Ovary (tissue), 7 donors: ENCODE measurements at regions not wholly inside any gene's neighbourhood (a gene's known extent, or its start where the extent isn't known, plus 50 kb on each side); places are given as distances from the start of the nearest gene placed in this dataset.

Experiments
- DNase-seq, 5 donors: peaks; one replicate each; pipeline ENCODE4 v3.0.0-alpha.2; 2019 to 2020
- H3K27ac ChIP-seq, 2 donors: fragments of 200-600 bp; one replicate each; pipeline versions ENCODE4 v1.5.1 to v1.8.0; 2019 to 2022
- H3K27me3 ChIP-seq: fragments of 200-600 bp; one replicate; pipeline ENCODE4 v1.8.0; 2022
- H3K36me3 ChIP-seq: fragments of 200-600 bp; sonication (generic); one replicate; pipeline ENCODE4 v1.5.1; 2019
- H3K4me1 ChIP-seq: one replicate; pipeline ENCODE4 v1.8.1; 2013; ENCODE audit warnings: mild to moderate bottlenecking, moderate library complexity; ENCODE audit not compliant: insufficient read depth
- H3K4me3 ChIP-seq: fragments of 200-600 bp; sonication (generic); one replicate; pipeline ENCODE4 v1.5.1; 2017
- H3K9me3 ChIP-seq, 2 donors: fragments of 200-600 bp in 1 of 2; sonication (generic) in 1 of 2; one replicate each; pipeline versions ENCODE4 v1.5.1 to v1.8.1; 2013 to 2019; ENCODE audit warnings: mild to moderate bottlenecking in 1 of 2, moderate library complexity in 1 of 2
- CTCF ChIP-seq, 3 donors: fragments of 450-650 bp in 2 of 3; fragments of 200-600 bp in 1 of 3; IDR thresholded peaks; one replicate each; pipeline versions ENCODE4 v1.5.1 to v1.8.0; 2016 to 2022; ENCODE audit warnings: antibody characterized with exemption in 3 of 3, mild to moderate bottlenecking in 1 of 3
- EP300 ChIP-seq: sonication (generic); formaldehyde crosslinking; IDR thresholded peaks from one replicate; pipeline ENCODE4 v1.6.1; 2017; ENCODE audit warnings: antibody characterized with exemption
- POLR2A ChIP-seq: fragments of 450-650 bp; IDR thresholded peaks from one replicate; pipeline ENCODE4 v1.6.1; 2017; ENCODE audit warnings: antibody characterized with exemption, mild to moderate bottlenecking, moderate library complexity
- WGBS, 3 donors: extraction: QIAGEN DNeasy Blood & Tissue Kit in 1 of 3; methylation state at CpG; one replicate each; pipeline versions ENCODE4 v1.1.5 to v1.1.7; 2013 to 2017; 5-methylcytosine and 5-hydroxymethylcytosine counted together
- intact Hi-C, 4 donors: fragments of 100-400 bp; cut with DNase I; formaldehyde crosslinking; loops; one replicate each; pipeline versions ENCODE4 v1.11.0 to v1.15.1; 2022 to 2023
- donor health status: DM: no; HTN: no; CAD: no; lungs with moderate emphysema.
- donor health status: DM: no; HTN: no; CAD: no.
- donor health status: Bipolar disorder and iron deficiency.
- donor health status: DM: no; HTN: no; CAD: no.
- donor health status: DM: yes; HTN: yes; CAD: no.

- Histone ChIP-seq H3K27ac (no peak overlapping the region), H3K4me1 (no peaks in the 10 kb centered on the region), H3K4me3 (no peak overlapping the region), H3K27me3 (no peaks in the 10 kb centered on the region), H3K9me3 (no peaks in the 10 kb centered on the region), H3K36me3 (no peaks in the 10 kb centered on the region)
- DNase-seq, result no peak
- intact Hi-C loops, result no loop called here
- WGBS, 3 donors, result 94 to 98% (median 94%) methylated on average over 5 of the region's 5 CpGs
- TF ChIP-seq POLR2A (no peak), CTCF (IDR thresholded peaks at IDR 0.05) (no peak), EP300 (no peak)
Observed at GRCh38 chr2:160558531-160558930, 64.9 kb upstream of the RBMS1 start.

- H3K27me3 ChIP-seq, result no peaks in the 10 kb centered on the region
- intact Hi-C loops, result no loop called here
- WGBS, 3 donors, result 63 to 73% (median 65%) methylated on average over 4 of the region's 4 CpGs
- no peak for DNase-seq
- no peaks in the 10 kb centered on the region for H3K9me3 ChIP-seq
- no peak overlapping the region for H3K27ac ChIP-seq
- no peaks in the 10 kb centered on the region for H3K36me3 ChIP-seq
- TF ChIP-seq POLR2A, result no peak
- TF ChIP-seq EP300, result no peak
- no peak for TF ChIP-seq CTCF (IDR thresholded peaks at IDR 0.05)
- no peak overlapping the region for H3K4me3 ChIP-seq
- no peaks in the 10 kb centered on the region for H3K4me1 ChIP-seq
Observed at GRCh38 chr2:160561551-160562295, 68.1 kb upstream of the RBMS1 start.

GRCh38 chr2:160562730-160563129 is 69.1 kb upstream of the RBMS1 start:
- Histone ChIP-seq H3K27ac (no peak overlapping the region), H3K36me3 (no peaks in the 10 kb centered on the region), H3K27me3 (no peaks in the 10 kb centered on the region), H3K9me3 (no peaks in the 10 kb centered on the region), H3K4me1 (no peaks in the 10 kb centered on the region), H3K4me3 (no peak overlapping the region)
- WGBS, 3 donors, result 93 to 94% (median 94%) methylated on average over 2 of the region's 2 CpGs
- intact Hi-C loops, result no loop called here
- DNase-seq, result no peak
- TF ChIP-seq POLR2A (no peak), CTCF (IDR thresholded peaks at IDR 0.05) (no peak), EP300 (no peak)

- intact Hi-C loops, result no loop called here
Observed at GRCh38 chr2:160564591-160564990, 71.0 kb upstream of the RBMS1 start.

More at GRCh38 chr2:160564591-160564990, 71.0 kb upstream of the RBMS1 start:
- no peak for DNase-seq
- Histone ChIP-seq H3K4me1 (no peaks in the 10 kb centered on the region), H3K9me3 (no peaks in the 10 kb centered on the region), H3K36me3 (no peaks in the 10 kb centered on the region), H3K27ac (no peak overlapping the region), H3K4me3 (no peak overlapping the region), H3K27me3 (no peaks in the 10 kb centered on the region)
- TF ChIP-seq CTCF (IDR thresholded peaks at IDR 0.05) (no peak), EP300 (no peak), POLR2A (no peak)
